NCI-H524 (cell line): ENCODE measurements at regions not wholly inside any gene's neighbourhood (a gene's known extent, or its start where the extent isn't known, plus 50 kb on each side); places are given as distances from the start of the nearest gene placed in this dataset.
"Not testable (repeated sequence)": the region's sequence is repeated elsewhere in the genome, so short reads cannot be mapped to it uniquely, and the experiment has no call there.

Experiments used
- DNase-seq, 2 experiments: peaks; one replicate each; lab custom pipeline; 2025; lab: John Stamatoyannopoulos, UW

GRCh38 chrX:50967736-50968135 is 57.2 kb downstream of the BMP15 start:
- DNase-seq, result no peak

DNA sequence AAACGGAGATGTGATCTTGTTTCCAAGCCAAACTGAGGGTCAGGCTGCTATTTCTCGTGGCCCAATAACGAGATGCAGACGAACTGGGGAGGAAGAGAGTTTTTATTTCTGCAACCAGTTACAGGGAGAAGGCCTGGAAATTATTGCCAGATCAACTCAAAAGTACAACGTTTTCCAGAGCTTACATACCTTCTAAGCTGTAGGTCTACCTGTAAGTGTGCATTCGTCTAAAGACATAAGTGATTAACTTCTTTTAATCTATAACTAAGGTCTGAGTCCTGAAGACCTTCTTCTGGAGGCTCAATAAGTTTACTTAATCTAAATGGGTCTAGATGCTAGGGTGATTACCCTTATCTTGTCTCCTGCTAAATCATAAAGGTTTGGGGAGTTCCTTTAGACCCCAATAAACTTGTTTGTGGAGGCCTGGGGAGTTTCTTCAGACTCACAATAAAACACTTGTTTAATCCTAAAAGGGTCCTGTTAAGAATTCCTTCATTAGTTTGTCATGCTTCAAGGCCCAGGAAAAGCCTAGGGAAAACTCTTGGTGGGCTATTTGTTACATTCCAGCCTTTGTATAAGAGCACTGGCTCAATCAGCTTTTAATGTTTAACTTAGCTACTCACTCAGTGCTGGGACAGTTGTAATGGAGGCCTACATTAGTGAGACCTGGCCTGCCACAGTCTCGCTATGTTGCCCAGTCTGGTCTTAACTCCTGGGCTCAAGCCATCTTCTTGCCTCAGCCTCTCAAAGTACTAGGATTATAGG is 58.5 kb downstream of the BMP15 start:
- DNase-seq, result not testable (repeated sequence)

- no peak for DNase-seq
Observed at GRCh38 chrX:50971395-50971794, 60.9 kb downstream of the BMP15 start.

DNA sequence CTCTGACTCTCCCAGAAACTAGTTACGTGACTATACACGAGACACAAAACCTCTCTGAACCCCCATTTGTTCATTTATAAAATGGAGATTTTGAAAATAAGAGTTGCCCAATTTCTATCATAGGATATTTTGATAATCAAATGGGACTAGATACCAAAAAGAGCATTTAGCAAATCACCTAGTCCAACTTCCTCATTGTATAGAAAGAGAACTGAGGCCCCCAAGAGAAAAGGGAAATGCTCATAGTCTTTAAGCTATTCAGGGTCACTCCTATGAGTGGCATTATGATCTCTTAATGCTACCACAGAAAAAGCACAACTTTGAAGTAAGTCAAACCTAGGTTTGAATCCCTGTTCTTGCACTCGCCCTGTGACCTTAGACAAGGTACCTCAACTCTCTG is 62.7 kb downstream of the BMP15 start:
- no peak for DNase-seq

- DNase-seq, result no peak
Observed at GRCh38 chrX:50978920-50979682, 68.6 kb downstream of the BMP15 start.

DNA sequence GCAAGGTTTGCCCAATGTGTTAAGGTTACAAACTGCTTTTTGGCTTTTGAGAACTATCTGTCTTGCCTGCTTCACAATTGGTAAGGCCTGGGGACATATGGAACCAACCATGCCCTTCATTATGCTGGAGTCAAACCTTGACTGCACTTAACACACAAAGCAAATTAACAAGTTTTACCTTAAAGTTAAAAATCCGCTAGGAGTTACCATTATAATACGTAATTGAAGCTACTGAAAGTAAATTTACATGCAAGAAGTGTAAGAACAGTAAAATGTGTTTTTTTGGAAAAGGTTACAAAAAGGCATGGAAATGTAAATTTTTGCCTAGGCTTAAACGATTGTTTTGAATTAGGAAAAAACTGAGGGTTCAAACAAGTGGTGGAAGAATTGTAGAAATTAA is 69.7 kb downstream of the BMP15 start:
- no peak for DNase-seq

DNA sequence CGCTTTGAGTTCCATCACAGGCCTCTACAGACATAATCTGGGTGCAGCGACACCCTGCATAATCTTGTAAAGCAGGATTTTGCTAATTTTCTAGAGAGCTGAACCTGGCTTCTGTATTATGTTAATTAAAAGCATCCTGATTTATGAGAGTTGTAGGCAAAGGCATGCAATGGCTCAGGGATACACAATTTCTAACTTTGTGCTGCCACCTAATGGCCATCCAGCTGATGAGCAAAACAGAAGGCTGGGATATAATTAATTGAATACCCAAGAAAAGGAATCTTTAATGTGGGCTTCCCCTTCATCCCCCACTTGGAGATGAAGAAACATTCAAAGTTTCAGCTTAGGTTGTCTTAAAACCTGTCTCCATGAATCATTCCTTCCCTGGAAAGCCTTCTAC is 78.1 kb downstream of the BMP15 start:
- DNase-seq, result peak in 1 of 2 experiments; percentile 21

- DNase-seq, result no peak
Observed at GRCh38 chrX:50996930-50997329, 86.4 kb downstream of the BMP15 start.

- not testable (repeated sequence) for DNase-seq
Observed at GRCh38 chrX:51000384-51000783, 89.8 kb downstream of the BMP15 start.

GRCh38 chrX:51001733-51002632 is 91.4 kb downstream of the BMP15 start:
- DNase-seq, result not testable (repeated sequence)

DNA sequence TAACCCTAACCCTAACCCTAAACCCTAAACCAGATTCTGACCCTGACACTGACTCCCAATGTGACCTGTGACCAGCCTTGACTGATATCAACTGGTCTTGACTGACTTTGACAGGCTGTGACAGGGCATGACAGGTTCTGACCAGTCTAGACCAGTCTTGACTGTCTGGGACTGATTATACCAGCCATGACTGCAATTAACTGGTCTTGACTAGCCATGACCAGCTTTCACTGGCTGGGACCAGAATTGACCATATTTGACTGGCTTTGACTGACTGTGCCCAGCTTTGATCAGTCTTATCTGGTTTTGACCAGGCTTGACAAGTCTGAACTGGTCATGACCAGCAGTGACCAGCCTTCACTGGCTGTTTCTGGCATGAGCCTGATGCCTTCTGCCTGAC is 95.5 kb downstream of the BMP15 start:
- no peak for DNase-seq

- no peak for DNase-seq
Observed at GRCh38 chrX:51024106-51024696, 113.7 kb downstream of the BMP15 start.

GRCh38 chrX:51026862-51027261 is 116.3 kb downstream of the BMP15 start:
- no peak for DNase-seq

GRCh38 chrX:51035746-51036145 is 125.2 kb downstream of the BMP15 start:
- DNase-seq, result no peak

DNA sequence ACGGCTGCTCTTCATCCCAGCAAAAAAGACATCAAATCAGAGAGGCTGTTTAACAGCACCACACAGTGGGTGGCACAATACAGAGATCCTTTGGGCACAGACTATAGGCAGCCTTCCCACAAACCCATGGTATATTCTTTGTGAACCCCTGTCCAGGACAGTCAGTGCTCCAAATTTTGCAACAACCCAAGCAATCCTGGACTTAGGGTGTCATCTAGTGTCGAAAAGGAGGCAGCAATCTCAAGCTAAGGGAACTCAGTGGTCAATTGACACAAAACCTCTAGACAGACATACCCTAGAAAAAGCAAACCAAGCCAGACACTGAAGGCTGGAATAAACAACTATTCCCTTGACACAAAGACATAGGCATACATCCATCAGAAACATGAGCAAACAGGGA is 137.4 kb downstream of the BMP15 start:
- DNase-seq, result no peak

DNA sequence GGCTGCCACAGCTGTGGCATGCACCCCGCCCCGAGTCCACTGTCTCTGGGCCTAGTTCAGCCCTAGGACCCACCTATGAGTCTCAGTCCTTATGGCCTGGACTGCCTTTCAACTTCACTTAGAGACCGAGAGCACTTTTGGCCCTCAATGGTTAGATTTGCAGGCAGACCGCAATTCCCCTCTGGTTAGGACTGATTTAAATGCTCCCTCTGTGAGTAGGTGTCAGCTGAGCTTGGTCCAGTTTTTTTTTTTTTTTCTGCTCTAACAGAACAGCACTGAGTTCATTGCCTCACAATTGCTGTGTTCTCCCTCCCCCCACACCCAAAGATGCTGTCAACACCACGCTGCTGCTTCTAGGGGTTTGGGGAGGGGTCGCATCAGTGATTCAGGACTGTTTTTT is 143.2 kb downstream of the BMP15 start:
- DNase-seq, result no peak

- DNase-seq, result no peak
Observed at GRCh38 chrX:51098046-51098445, 187.5 kb downstream of the BMP15 start.

DNA sequence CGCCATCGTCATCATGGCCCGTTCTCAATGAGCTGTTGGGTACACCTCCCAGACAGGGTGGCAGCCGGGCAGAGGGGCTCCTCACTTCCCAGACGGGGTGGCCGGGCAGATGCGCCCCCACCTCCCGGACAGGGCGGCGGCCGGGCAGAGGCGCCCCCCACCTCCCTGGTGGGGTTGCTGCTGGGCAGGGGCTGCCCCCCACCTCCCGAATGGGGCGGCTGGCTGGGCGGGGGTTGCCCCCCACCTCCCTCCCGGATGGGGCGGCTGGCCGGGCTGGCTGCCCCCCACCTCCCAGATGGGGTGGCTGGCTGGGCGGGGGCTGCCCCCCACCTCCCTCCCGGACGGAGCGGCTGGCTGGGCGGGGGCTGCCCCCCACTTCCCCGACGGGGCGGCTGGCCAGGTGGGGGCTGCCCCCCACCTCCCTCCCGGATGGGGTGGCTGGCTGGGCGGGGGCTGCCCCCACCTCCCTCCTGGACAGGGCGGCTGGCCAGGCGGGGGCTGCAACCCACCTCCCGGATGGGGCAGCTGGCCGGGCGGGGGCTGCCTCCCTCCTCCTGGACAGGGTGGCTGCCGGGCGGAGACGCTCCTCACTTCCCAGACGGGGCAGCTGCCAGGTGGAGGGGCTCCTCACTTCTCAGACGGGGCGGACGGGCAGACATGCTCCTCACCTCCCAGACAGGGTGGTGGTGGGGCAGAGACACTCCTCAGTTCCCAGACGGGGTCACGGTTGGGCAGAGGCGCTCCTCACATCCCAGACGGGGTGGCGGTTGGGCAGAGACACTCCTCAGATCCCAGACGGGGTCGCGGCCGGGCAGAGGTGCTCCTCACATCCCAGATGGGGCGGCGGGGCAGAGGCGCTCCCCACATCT is 208.8 kb downstream of the BMP15 start:
- not testable (repeated sequence) for DNase-seq

DNA sequence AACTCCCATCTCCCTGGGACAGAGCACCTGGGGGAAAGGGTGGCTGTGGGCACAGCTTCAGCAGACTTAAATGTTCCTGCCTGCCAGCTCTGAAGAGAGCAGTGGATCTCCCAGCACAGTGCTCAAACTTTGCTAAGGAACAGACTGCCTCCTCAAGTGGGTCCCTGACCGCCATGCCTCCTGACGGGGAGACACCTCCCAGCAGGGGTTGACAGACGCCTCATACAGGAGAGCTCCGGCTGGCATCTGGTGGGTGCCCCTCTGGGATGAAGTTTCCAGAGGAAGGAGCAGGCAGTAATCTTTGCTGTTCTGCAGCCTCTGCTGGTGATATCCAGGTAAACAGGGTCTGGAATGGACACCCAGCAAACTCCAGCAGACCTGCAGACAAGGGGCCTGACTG is 206.9 kb upstream of the NUDT10 start:
- DNase-seq, result not testable (repeated sequence)

- DNase-seq, result peak; percentile 28 to 61
Observed at GRCh38 chrX:51144828-51145442, 187.7 kb upstream of the NUDT10 start.

GRCh38 chrX:51148848-51149247 is 183.8 kb upstream of the NUDT10 start:
- peak in 1 of 2 experiments; percentile 37 for DNase-seq
